Activated CD4-positive, alpha-beta T cell treated with anti-CD3 and anti-CD28 coated beads, Interleukin-2, Interleukin-6, amounts not matched to agents 100 ng/mL and 50 ng/mL, durations not matched to agents 16 hours and 8 hours (primary cell): ENCODE measurements at regions not wholly inside any gene's neighbourhood (a gene's known extent, or its start where the extent isn't known, plus 50 kb on each side); places are given as distances from the start of the nearest gene placed in this dataset.

Experiments used
- DNase-seq: peaks from one replicate; pipeline ENCODE4 v3.0.0-alpha.2; 2020

DNA sequence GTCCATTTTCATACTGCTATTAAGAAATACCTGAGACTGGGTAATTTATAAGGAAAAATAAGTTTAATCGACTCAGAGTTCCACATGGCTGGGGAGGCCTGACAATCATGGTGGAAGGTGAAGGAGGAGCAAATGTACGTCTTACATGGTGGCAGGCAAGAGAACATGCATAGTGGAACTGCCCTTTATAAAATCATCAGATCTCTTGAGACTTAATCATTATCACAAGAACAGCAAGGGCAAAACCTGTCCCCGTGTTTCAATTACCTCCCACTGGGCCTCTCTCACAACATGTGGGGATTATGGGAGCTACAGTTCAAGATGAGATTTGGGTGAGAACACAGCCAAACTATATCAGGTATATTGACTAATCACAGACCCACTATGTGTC is 370.2 kb upstream of the USP24 start:
- DNase-seq: no peak

DNA sequence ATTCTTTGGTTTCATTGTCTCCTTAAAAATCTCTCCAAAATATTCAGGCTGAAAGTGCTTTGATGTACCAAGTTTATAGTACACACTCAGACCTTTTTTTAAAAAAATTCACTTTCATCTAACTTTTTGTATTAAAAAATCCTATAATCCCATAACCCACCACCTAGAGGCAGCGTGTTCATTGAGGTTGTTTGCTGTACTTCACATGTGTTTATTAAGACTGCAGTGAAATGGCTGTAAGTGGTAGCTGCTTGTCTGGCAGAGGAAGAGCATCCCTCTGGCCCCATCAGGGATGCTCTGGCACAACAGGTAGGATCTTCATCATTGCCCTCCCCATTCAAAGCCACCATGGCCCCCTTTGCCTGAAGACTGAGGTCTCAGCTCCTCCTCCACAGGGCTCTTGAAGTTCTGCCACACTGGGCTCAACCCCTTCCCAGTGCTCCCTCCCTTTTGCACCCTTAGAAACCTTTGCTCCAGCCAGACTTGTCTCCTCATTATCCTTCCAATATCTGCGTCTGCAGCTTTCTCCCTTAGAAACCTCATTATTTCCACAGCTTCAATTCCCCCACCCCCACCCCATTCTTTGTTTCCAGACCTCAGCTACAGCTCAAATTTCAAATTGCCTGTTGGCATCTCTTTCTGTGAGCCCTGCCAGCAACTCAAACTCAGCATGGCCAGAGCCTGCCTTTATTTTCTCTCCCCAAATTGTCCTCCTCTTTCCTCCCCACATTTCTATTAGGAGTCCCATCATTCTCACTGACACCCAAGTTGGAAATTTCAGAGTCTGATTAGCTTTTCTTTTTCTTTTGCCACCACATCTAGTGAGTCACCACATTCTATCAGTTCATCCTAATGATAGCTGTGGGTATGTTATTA is 369.6 kb upstream of the USP24 start:
- DNase-seq: no peak

DNA sequence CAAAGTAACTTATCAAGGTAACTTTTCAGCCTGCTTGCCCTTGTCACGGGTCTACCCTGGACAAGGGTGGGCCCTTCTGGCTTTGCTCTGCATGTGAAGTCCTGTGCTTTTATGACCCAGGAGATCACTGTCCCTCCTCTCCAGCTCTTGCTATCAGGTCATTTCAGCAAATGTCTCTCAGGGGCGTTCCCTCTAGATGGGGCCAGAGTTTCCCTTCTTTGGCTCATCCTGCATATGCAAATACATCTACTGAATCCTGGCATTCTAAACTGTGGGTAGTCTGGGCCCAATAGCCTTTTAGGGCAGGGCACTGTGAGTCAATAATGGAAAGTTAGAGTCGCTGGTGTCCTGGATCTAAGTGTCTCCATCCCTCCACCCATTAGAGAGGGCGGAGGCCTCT is 366.9 kb upstream of the USP24 start:
- no peak for DNase-seq

DNA sequence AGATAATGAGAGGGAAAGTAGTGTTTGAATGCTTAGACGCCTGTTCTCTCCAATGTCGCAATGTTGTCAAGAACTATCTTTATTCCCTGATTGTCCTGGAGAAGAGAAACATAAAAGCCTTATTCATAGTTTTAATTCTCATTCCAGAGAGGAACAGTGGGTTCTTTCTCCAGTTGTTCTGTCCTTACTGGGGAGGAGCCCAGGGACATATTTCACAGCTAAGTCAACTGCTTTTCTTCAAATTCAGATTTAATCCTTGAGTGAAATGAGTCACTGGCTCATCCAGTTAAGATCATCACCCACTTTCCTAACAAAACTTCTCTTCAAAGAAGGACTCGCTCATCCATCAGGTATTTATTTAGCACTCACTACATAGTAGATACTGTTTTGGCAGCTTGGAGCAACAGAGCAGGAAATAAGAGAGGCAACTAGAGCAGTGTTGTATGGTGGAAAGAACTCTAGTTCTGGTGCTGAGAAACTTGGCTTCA is 365.7 kb upstream of the USP24 start:
- no peak for DNase-seq

DNA sequence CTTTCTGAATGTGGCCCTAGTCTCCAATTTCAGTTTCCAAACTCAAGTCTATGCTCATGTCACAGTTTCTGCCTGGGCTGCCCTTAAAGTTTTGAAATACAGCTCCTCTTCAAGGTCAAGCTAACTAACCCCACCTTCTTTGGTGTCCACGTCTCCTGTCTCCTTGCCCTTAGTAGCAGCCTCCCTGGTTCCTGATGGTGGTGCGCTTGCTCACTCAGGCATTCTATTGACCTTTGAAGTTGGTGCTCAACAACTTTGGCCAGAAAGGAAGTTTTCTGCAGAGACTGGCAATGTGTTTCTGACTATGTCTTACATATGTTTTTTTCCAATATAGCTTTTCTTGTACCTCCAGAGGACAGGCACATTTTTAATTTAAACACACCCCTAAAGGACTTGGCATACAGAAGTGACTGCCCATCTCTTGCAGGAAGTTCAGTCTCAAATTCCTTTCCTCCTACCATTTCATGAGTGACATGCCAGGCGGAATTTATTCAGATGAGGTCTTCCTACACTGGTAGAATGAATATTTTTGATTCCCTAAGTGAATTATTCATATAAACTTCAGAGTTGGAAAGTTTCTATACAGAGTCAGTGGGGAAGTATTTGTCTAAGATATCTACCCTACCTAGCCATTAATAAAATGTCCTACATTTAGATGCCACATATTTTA is 364.3 kb upstream of the USP24 start:
- DNase-seq: no peak

DNA sequence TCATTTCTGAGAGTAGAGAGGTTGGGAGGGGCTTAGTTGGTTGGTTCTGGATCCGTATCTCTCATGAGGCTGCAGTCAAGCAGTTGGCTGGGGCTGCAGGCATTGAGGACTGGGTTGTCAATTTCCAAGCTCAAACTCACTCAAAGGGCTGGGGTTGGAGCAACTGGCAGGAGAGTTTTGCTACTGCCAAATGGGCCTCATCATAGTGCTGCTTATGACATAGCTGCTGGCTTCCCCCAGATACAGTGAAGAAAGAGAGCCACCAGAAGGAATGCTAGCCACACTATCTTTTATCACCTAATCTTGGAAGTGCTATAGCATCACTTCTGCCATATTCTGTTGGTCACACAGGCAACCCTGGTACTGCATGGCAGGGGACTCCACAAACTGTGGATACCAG is 363.5 kb upstream of the USP24 start:
- DNase-seq: no peak

DNA sequence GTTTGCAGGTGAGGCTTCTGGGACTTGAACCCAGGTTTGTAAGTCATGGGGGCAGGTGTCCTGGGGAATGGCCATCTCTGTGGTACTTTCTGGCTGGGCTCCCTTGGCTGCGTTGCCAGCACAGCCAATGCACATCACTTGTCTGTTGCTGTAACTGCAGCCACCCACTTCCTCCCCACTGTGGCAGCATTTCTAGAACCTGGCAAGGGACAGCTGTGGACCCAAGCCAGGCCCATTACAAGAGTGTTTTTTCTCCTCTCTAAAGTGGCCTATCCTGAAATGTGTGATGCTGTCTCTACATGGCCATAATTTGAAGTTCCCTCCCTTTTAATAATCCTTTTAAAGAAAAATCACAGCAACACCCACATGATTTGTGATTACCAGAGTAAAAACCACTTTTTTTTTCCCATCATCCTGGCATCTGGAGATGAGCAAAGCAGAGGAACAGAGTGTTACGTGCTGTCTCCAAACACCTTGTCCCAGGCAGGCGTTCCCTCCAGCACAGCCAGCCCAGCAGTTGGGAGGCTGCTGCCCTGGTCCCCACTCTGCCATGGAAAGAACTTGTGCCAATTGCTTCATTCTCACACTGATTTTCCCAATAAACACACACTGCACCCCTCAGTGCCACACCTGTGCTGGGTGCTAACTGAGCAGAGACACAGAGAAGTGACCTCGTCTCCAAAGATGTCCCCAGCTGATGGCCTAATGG is 360.6 kb upstream of the USP24 start:
- DNase-seq: no peak

DNA sequence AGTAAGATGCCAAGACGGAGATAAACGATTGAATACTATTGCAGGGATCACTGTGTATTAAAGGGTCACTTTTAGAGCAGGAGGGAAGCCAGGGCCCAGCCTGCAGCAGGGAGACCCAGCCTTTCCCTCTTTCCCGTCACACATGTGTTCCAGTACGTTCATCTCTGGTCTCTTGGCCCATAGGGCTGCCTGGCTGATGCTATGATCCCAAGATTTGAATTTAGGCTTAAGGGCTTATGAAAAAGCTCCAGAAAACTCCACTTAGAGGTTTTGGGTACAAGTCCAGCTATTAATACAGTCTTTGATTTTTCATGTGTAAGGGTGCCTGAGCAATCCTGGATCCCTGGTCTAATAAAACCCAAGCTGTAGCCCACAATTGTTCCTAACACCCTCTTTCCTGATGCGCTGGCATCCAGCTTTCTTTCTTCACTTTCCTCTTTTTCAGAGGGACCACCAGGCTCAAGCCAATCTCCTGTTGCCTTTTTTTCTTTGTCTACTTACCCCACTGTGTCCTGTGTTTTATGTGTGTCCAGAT is 359.6 kb upstream of the USP24 start:
- no peak for DNase-seq

DNA sequence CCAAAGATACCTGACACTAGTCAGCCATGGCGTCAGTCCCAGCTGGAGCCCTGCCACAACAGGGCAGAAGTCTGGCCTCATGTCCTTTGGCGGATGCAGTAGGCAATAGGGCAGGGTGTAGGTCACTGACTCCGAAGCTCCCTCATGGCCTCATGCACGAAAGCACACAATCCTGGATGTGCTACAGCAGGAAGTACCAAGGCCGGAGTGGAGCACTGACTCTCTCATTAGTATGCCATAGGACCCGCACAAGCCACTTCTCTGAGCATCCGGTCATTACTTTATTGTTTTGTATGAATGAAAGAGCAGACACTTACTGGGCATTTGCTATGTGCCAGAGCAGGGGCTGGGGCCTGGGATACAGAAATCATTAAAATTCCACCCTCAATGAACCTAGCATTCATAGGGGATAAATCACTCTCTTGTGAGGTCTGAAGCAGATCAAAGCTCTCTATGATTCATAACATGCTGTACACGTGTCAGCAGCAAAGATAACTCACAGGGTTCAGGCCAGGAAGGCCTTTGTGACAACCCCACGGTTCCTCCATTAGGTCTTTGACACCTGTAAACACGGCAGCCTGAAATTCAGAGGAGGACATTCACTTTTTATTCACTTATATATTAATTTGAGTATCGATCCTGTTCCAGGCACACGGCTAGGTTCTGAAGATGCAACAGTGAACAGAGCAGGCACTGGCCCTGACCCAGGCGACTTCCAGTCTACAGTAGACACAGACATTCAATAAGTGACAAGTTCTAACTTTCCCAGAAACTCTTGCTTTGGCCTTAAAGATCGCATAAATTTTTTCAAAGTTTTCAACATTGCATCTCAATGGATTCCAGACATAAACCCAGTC is 357.9 kb upstream of the USP24 start:
- no peak for DNase-seq

DNA sequence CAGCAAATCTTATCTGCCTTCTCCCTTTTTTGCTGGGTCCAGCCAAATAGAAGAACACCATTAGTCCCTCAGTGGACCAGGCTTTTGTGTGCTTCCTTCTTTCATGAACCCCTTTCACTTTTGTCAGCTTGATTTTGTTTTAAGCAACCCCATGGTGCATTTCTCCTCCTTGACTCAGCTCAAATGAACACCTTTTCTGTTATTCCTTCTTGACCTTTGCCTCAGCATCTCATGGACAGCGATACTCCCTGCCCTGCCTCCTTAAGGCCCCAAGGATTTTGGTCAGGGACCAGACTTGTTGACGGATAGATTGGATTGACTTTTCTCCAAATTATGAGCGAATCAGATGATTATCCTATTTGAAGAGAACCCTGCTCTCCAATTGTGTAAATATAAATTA is 356.6 kb upstream of the USP24 start:
- DNase-seq: no peak

DNA sequence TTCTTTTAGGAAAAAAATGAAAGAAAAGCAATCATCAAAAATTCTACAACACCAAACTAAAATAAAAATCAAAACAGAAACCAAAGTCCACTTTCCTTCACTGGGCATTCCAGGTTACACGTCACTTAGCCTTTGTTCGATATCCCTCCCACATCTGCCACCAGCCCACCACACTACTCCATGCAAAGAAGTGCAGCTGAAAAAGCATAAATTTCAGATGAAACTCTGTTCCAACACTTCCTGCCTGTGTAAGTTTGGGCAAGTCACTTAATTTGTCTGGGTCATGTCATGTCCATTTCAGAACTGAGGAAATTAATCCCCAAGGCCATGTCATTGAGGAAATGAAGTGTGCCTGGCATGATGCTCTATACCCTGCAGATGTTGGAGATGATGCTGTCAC is 354.3 kb upstream of the USP24 start:
- DNase-seq: no peak

DNA sequence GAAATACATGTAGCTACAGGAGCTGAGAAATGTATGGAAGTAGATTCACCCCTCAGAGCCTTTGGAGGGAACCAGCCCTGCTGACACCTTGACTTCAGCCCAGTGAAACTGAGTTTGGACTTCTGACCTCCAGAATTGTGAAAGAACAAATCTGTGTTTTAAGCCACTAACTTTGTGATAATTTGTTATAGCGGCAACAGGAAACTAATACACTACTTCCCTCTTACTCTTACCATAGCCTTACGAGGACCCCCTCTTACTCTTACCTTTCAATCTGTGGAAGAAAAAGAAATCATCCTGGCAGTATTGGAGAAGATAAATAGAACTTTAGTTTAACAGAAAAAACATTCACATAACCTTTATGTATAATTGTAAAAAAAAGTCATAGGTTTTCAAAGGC is 353.6 kb upstream of the USP24 start:
- no peak for DNase-seq

DNA sequence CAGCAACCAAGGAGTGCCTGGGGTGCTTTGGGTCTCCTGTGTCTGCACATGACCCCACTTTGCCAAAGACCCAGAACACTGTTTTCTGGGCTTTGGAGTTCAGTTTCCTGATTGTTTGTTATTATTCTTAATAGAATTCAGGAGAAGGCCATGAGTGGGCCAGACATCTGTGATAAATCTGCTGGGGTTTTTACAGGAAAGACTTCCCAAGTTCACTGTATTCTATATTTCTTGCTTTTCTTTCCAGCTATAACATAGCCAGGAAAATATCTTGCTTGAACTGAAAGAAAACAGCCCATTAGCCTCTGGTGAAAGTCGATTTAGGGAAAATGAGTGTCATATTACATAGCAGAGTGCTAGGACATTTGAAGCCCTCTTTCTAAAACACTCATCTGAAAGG is 345.1 kb upstream of the USP24 start:
- DNase-seq: no peak

DNA sequence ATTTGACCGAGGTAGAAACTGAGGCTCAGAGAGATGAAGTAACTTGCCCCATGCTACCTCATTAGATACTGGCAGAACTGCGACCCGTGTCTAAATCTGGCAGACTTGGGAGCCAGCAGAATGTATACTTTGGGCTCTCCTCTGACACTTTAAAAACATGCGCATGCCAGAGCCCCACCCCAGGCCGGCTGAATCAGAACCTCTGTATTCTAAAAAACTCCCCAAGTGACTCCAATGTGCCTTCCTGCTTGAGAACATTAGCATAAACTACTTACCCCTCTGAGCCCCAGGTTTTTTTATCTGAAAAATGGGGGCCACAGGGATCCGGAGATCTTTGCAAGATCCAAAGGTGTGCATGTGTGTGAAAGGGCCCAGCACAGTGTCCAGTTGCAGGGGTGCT is 344.7 kb upstream of the USP24 start:
- DNase-seq: no peak

DNA sequence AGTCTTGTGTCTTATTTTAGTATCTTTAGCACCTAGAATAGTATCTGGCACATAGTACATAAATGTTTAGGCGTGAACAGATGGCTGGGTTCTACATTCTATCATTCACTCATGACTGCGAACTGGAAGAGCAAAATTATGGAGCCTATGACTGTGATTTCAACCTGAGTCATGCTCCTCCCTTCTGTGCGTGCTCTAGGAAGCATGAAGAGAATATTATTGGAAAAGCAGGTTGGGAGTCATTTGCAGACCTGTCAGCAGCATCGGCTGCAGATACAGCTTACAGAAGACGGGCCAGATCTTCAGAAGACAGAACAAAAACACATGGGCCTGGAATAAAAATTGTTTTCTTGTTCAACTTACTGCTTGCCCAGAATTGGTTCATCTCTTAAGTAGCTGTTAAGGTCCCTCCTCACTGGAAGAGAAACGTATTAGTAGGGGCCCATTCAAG is 344.0 kb upstream of the USP24 start:
- DNase-seq: no peak

DNA sequence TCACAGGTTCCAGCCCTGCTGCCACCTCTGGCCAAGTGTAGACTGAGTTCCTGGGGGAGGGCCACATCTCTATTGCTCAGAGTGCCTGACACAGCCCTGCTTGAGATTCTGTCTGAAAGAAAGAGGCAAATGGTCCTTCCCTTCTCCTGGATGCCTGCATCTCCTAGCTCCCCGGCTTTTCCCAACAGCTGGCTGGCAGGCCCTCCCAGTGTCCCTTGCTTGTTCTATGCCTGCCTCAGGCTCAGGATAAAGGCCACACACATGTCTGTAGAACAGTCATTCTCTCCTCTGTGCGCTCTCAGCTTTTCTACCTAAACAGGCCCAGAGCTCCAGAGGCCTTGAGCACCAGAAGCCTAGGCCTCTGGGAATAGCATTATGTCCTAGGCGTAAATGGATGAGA is 343.4 kb upstream of the USP24 start:
- DNase-seq: no peak

DNA sequence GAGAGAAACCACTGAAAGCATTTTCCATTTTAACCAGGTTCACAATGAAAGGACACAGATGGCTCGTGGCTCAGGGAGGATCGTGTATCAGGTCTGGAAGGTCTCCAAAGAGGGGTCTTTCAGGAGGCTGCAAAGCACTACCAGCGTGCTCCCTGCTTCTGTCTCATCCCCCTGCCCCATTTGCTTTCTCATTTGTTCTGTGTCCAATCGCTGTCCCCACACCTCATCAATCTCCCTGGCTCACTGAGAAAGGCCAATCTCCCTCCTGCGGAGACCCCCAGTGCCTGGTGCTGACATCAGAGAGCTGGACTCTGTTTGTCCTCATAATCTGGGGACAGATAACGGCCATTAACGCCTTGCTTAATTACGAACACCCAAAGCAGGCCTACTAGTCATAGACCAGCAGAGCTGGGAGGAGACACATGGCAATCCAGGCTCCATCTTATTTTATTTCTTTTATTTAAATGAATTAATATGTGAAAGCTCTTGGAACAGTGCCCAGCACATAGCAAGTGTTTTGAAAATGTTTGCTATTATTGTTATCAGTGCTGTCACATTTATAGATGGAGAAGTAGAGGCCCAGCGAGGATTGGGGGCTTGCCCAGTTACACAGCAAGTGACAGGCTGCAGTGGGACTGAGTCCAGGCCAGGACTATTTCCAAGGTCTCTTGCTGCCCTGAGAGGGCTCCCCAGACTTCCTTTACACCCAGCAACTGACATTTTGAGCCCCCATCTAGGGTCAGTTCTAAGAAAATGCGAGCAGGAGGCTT is 341.0 kb upstream of the USP24 start:
- DNase-seq: no peak

DNA sequence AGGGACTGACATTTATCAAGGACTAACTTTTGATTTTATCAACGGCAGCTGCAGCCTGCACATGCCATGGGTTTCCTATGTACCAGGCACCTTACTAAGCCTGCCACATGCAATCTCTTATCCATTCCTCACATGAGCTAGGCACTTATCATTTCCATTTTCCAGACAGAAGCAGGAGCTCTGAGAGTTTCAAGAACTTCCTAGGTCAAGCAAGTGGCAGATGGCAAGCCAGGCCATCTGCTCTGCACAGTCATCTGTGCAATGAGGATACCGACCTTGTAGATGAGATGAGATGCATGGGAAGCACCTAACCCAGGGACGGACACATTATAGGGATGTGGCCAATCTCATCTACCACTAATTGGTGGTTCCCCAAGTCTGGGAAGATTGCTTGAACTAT is 339.4 kb upstream of the USP24 start:
- no peak for DNase-seq

DNA sequence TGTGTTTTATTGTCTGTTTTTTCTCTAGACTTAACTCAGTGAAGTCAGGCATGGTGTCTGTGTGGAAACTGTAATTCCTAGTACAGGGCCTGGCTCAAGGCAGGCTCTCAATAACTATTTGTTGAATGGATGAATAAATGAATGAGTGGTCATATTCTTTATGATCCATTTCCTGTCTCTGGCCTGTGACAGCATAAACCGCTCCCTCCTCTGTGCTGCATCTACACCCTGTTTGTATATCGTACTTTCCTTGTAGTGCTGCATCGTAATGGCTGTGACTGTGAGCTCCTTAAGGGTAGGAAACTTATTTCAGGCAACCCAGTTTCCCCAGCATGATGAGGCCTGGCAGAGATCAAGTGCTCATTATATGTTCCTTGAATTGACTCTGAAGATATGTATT is 337.5 kb upstream of the USP24 start:
- DNase-seq: no peak

DNA sequence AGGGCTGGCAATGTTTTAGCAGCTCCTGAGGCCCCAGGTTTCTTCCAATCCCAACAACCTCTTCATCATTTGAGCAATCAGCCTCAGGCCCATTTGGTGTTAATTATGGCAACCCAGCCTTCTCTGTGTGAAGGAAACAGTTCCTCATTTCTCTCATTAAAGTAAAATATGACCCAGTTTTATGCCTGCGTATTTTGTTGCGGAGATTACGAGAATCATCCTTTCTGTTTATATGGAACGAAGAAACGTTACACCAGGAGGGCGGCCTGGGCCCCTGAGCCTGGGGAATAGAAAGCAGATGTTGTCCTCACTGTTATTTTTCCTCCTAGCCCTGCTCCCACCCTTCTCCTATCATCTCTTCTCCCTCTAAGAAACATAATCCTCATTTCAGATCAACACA is 332.2 kb upstream of the USP24 start:
- no peak for DNase-seq

DNA sequence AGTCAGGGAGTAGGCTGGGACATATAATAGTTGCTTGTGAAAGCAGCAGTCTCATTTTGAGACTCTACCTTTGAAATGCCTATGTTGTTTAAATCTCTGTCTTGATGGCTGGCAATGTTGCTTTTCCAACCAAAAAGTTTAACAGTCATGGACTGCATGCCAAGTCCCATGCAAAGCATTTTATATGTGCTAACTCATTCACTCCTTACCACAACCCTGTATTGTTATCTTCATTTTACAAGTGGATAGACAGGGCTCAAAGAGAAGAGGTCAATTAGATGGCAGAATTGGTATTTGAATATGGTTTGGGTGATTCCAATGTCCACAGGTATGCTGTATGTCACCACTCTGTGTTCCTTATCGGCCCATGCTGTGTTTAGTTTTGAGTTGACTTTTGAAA is 331.4 kb upstream of the USP24 start:
- DNase-seq: no peak

DNA sequence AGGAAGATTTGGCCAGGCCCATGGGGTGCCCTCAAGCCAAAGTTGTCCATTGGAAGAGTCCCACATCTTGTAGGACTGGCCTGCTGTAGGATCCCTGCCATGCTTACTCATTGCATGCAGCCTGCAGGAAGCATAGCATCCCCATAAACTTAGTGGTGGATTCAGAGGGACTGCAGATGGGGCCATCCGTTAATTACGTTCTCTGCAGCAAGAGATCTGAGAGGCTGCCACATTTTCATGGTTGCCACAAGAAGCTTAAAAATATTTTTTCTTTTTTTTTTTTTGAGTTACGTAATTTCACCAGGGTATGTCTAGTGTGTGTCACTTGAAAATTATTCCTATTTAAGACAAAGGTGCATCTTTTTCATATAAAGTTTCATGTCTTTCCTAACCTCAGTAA is 329.7 kb upstream of the USP24 start:
- no peak for DNase-seq
